Uterus (tissue), 3 donors: ENCODE measurements at regions not wholly inside any gene's neighbourhood (a gene's known extent, or its start where the extent isn't known, plus 50 kb on each side); places are given as distances from the start of the nearest gene placed in this dataset.
A peak's percentile ranks its signal among the peaks of the same experiment; 100 is the strongest.

Experiments
- DNase-seq, 2 donors: peaks; one replicate each; pipeline ENCODE4 v3.0.0-alpha.2; 2019 to 2020
- H3K27ac ChIP-seq, 2 donors: fragments of 200-600 bp; sonication (generic); 1 replicate in 1 of 2; 2 replicates in 1 of 2; pipeline ENCODE4 v1.5.1; 2016 to 2018
- H3K27me3 ChIP-seq, 2 donors: fragments of 200-600 bp; sonication (generic); one replicate each; pipeline ENCODE4 v1.5.1; 2018 to 2019; ENCODE audit warnings: control low read depth in 1 of 2
- H3K36me3 ChIP-seq, 2 donors: fragments of 200-600 bp; sonication (generic); one replicate each; pipeline ENCODE4 v1.5.1; 2019; ENCODE audit warnings: control low read depth in 1 of 2
- H3K4me1 ChIP-seq, 2 donors: fragments of 200-600 bp; sonication (generic); one replicate each; pipeline ENCODE4 v1.5.1; 2018 to 2019; ENCODE audit warnings: control low read depth in 1 of 2
- H3K4me3 ChIP-seq, 2 donors: fragments of 200-600 bp; sonication (generic); 1 replicate in 1 of 2; 2 replicates in 1 of 2; pipeline ENCODE4 v1.5.1; 2018 to 2019; ENCODE audit warnings: mild to moderate bottlenecking in 1 of 2
- H3K9me3 ChIP-seq, 2 donors: fragments of 200-600 bp; sonication (generic); one replicate each; pipeline ENCODE4 v1.5.1; 2019; ENCODE audit warnings: control low read depth in 1 of 2
- CTCF ChIP-seq, 4 experiments: fragments of 200-600 bp in 2 of 4; fragments of 450-650 bp in 2 of 4; sonication (generic) in 2 of 4; IDR thresholded peaks; one replicate each; pipeline ENCODE4 v1.5.1; 2016 to 2019; ENCODE audit warnings: antibody characterized with exemption in 4 of 4, mild to moderate bottlenecking in 2 of 4, moderate library complexity in 1 of 4
- POLR2A ChIP-seq, 2 donors: fragments of 450-650 bp; IDR thresholded peaks; one replicate each; pipeline ENCODE4 v1.6.1; 2016; ENCODE audit warnings: antibody characterized with exemption in 2 of 2, mild to moderate bottlenecking in 1 of 2, moderate library complexity in 1 of 2
- intact Hi-C: fragments of 100-400 bp; cut with DNase I; formaldehyde crosslinking; loops from one replicate; pipeline ENCODE4 v1.15.1; 2023; ENCODE audit warnings: low total_unique reads
- donor health status: DM: yes; HTN: yes; CAD: no.

- H3K4me1 ChIP-seq = no peaks in the 10 kb centered on the region
- peak in 1 of 4 experiments; percentile 5 for TF ChIP-seq CTCF (IDR thresholded peaks at IDR 0.05)
- TF ChIP-seq POLR2A (IDR thresholded peaks at IDR 0.05) = no peak
- intact Hi-C loops = no loop called here
- peak overlapping the region; percentile 51 to 70 for H3K27ac ChIP-seq
- no peak for DNase-seq
- H3K27me3 ChIP-seq = no peaks in the 10 kb centered on the region
- H3K36me3 ChIP-seq = no peaks in the 10 kb centered on the region
- H3K9me3 ChIP-seq = peaks cover 0 to 4% of the 10 kb centered on the region in 2 donors
- H3K4me3 ChIP-seq = no peak overlapping the region
These were observed 59.6 kb upstream of the ENPP7 start for GRCh38 chr17:79671085-79671694.

- no peaks in the 10 kb centered on the region for H3K36me3 ChIP-seq
- peaks cover 0 to 4% of the 10 kb centered on the region in 2 donors for H3K9me3 ChIP-seq
- DNase-seq = peak; percentile 39 to 51
- H3K27me3 ChIP-seq = no peaks in the 10 kb centered on the region
- intact Hi-C loops = no loop called here
- TF ChIP-seq POLR2A (IDR thresholded peaks at IDR 0.05) = no peak
- no peak for TF ChIP-seq CTCF (IDR thresholded peaks at IDR 0.05)
- no peaks in the 10 kb centered on the region for H3K4me1 ChIP-seq
- no peak overlapping the region for H3K4me3 ChIP-seq
- H3K27ac ChIP-seq = peak overlapping the region; percentile 51 to 70
These were observed 59.8 kb upstream of the RBFOX3 start for GRCh38 chr17:79670537-79671084.

GRCh38 chr17:79669861-79670260 lies 59.0 kb upstream of the RBFOX3 start:
- DNase-seq = no peak
- Histone ChIP-seq H3K27me3 (no peaks in the 10 kb centered on the region), H3K4me3 (no peak overlapping the region), H3K27ac (peak overlapping the region; percentile 51 to 70), H3K9me3 (peaks cover 0 to 4% of the 10 kb centered on the region in 2 donors), H3K4me1 (peaks cover 0 to 5% of the 10 kb centered on the region in 2 donors), H3K36me3 (no peaks in the 10 kb centered on the region)
- intact Hi-C loops = no loop called here
- TF ChIP-seq CTCF (IDR thresholded peaks at IDR 0.05) (no peak), POLR2A (IDR thresholded peaks at IDR 0.05) (no peak)

GRCh38 chr17:79668344-79669250 lies 57.7 kb upstream of the RBFOX3 start:
- Histone ChIP-seq H3K4me3 (no peak overlapping the region), H3K27ac (no peak overlapping the region), H3K4me1 (peaks cover 0 to 5% of the 10 kb centered on the region in 2 donors), H3K36me3 (no peaks in the 10 kb centered on the region), H3K9me3 (peaks cover 0 to 1% of the 10 kb centered on the region in 2 donors), H3K27me3 (no peaks in the 10 kb centered on the region)
- TF ChIP-seq CTCF (IDR thresholded peaks at IDR 0.05) (no peak), POLR2A (IDR thresholded peaks at IDR 0.05) (no peak)
- no peak for DNase-seq
- intact Hi-C loops = no loop called here

- intact Hi-C loops = no loop called here
- TF ChIP-seq CTCF (IDR thresholded peaks at IDR 0.05) (no peak), POLR2A (IDR thresholded peaks at IDR 0.05) (no peak)
- no peaks in the 10 kb centered on the region for H3K27me3 ChIP-seq
- H3K27ac ChIP-seq = no peak overlapping the region
- DNase-seq = peak in 1 of 2 donors; percentile 12
- no peak overlapping the region for H3K4me3 ChIP-seq
- peaks cover 3 to 5% of the 10 kb centered on the region in 2 donors for H3K4me1 ChIP-seq
- no peaks in the 10 kb centered on the region for H3K9me3 ChIP-seq
- H3K36me3 ChIP-seq = no peaks in the 10 kb centered on the region
These were observed 56.9 kb upstream of the RBFOX3 start for GRCh38 chr17:79667746-79668145.
